ENCODE measurements at regions not wholly inside any gene's neighbourhood (a gene's known extent, or its start where the extent isn't known, plus 50 kb on each side); places are given as distances from the start of the nearest gene placed in this dataset.

DNA sequence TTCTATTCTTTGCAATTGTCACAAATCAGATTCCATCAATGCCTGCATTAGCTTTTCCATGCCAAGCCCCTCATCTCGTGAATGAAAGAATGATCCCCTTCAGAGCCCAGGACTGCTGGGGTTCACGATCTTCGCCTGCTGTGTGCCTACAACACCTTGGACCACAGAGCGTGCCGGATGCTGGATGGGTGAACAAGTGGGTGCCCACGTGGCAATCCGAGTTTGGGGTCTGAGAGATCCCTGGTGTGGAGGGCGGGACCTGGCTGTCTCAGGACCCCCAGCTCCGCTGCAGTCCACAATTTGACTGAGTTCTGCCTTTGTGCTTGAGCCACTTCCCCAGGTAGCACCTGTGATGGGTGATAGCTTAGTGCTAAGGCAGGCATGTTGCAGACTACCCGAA, 317.0 kb downstream of the GALR1 start (continued):
- TF ChIP-seq, protein P1, sequence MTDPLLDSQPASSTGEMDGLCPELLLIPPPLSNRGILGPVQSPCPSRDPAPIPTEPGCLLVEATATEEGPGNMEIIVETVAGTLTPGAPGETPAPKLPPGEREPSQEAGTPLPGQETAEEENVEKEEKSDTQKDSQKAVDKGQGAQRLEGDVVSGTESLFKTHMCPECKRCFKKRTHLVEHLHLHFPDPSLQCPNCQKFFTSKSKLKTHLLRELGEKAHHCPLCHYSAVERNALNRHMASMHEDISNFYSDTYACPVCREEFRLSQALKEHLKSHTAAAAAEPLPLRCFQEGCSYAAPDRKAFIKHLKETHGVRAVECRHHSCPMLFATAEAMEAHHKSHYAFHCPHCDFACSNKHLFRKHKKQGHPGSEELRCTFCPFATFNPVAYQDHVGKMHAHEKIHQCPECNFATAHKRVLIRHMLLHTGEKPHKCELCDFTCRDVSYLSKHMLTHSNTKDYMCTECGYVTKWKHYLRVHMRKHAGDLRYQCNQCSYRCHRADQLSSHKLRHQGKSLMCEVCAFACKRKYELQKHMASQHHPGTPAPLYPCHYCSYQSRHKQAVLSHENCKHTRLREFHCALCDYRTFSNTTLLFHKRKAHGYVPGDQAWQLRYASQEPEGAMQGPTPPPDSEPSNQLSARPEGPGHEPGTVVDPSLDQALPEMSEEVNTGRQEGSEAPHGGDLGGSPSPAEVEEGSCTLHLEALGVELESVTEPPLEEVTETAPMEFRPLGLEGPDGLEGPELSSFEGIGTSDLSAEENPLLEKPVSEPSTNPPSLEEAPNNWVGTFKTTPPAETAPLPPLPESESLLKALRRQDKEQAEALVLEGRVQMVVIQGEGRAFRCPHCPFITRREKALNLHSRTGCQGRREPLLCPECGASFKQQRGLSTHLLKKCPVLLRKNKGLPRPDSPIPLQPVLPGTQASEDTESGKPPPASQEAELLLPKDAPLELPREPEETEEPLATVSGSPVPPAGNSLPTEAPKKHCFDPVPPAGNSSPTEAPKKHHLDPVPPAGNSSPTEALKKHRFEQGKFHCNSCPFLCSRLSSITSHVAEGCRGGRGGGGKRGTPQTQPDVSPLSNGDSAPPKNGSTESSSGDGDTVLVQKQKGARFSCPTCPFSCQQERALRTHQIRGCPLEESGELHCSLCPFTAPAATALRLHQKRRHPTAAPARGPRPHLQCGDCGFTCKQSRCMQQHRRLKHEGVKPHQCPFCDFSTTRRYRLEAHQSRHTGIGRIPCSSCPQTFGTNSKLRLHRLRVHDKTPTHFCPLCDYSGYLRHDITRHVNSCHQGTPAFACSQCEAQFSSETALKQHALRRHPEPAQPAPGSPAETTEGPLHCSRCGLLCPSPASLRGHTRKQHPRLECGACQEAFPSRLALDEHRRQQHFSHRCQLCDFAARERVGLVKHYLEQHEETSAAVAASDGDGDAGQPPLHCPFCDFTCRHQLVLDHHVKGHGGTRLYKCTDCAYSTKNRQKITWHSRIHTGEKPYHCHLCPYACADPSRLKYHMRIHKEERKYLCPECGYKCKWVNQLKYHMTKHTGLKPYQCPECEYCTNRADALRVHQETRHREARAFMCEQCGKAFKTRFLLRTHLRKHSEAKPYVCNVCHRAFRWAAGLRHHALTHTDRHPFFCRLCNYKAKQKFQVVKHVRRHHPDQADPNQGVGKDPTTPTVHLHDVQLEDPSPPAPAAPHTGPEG (CRISPR knock-in tag; IDR thresholded peaks at IDR 0.05), result no peak
- TF ChIP-seq CENPX (CRISPR knock-in tag; IDR thresholded peaks at IDR 0.05) (no peak), ZFP1 (CRISPR knock-in tag; IDR thresholded peaks at IDR 0.05) (no peak), GABPB1 (CRISPR knock-in tag; IDR thresholded peaks at IDR 0.05) (no peak), SRSF9 (IDR thresholded peaks at IDR 0.05; ENCODE audit: borderline replicate concordance, insufficient read depth, low read depth, low read length, poor library complexity, severe bottlenecking) (no peak), ZNF136 (CRISPR knock-in tag; IDR thresholded peaks at IDR 0.05; ENCODE audit: low read depth) (no peak), NFE2L1 (CRISPR knock-in tag; IDR thresholded peaks at IDR 0.05; ENCODE audit: borderline replicate concordance) (no peak)
- TF ChIP-seq, protein P2, sequence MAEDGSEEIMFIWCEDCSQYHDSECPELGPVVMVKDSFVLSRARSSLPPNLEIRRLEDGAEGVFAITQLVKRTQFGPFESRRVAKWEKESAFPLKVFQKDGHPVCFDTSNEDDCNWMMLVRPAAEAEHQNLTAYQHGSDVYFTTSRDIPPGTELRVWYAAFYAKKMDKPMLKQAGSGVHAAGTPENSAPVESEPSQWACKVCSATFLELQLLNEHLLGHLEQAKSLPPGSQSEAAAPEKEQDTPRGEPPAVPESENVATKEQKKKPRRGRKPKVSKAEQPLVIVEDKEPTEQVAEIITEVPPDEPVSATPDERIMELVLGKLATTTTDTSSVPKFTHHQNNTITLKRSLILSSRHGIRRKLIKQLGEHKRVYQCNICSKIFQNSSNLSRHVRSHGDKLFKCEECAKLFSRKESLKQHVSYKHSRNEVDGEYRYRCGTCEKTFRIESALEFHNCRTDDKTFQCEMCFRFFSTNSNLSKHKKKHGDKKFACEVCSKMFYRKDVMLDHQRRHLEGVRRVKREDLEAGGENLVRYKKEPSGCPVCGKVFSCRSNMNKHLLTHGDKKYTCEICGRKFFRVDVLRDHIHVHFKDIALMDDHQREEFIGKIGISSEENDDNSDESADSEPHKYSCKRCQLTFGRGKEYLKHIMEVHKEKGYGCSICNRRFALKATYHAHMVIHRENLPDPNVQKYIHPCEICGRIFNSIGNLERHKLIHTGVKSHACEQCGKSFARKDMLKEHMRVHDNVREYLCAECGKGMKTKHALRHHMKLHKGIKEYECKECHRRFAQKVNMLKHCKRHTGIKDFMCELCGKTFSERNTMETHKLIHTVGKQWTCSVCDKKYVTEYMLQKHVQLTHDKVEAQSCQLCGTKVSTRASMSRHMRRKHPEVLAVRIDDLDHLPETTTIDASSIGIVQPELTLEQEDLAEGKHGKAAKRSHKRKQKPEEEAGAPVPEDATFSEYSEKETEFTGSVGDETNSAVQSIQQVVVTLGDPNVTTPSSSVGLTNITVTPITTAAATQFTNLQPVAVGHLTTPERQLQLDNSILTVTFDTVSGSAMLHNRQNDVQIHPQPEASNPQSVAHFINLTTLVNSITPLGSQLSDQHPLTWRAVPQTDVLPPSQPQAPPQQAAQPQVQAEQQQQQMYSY (CRISPR knock-in tag; IDR thresholded peaks at IDR 0.05), result no peak
- TF ChIP-seq, protein P3, sequence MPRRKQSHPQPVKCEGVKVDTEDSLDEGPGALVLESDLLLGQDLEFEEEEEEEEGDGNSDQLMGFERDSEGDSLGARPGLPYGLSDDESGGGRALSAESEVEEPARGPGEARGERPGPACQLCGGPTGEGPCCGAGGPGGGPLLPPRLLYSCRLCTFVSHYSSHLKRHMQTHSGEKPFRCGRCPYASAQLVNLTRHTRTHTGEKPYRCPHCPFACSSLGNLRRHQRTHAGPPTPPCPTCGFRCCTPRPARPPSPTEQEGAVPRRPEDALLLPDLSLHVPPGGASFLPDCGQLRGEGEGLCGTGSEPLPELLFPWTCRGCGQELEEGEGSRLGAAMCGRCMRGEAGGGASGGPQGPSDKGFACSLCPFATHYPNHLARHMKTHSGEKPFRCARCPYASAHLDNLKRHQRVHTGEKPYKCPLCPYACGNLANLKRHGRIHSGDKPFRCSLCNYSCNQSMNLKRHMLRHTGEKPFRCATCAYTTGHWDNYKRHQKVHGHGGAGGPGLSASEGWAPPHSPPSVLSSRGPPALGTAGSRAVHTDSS (CRISPR knock-in tag; conservative IDR thresholded peaks at IDR 0.05), result no peak

Data from HepG2 (cell line).